ENCODE measurements at regions not wholly inside any gene's neighbourhood (a gene's known extent, or its start where the extent isn't known, plus 50 kb on each side); places are given as distances from the start of the nearest gene placed in this dataset.

DNA sequence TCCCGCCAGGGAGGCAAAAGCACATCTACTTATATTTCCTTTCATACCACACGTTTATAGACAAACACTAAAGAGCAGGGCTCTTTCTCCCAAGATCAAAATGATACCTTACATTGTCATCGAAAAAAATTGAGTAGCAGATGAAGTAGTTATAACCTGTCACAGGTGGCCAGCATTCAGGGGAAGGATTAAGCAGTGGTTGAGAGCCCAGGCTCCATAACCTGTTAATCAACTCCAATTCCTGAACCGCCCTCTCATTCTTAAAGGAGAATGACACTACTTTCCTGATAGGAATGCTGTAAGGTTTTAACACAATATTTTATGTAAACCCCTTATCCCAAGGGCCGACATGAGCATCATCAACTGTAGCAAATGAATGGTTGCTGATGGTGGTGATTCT, 268.9 kb upstream of the KCNIP4 start (continued):
- no peak for TF ChIP-seq ZNF529 (tag by site-specific recombination; IDR thresholded peaks at IDR 0.05; ENCODE audit: insufficient replicate concordance)
- TF ChIP-seq GLI2 (tag by site-specific recombination; IDR thresholded peaks at IDR 0.05; ENCODE audit: borderline replicate concordance, low read depth) = no peak
- no peak for TF ChIP-seq KLF16 (tag by site-specific recombination; IDR thresholded peaks at IDR 0.05)
- no peak for TF ChIP-seq ZNF202 (tag by site-specific recombination; IDR thresholded peaks at IDR 0.05; ENCODE audit: borderline replicate concordance)

GRCh38 chr4:22216278-22216677, 267.7 kb upstream of the KCNIP4 start:
- H3K36me3 ChIP-seq (ENCODE audit: control insufficient read depth in 2 of 2, insufficient read depth in 1 of 2, low read length in 2 of 2) = no peaks in the 10 kb centered on the region
- H3K9me3 ChIP-seq (ENCODE audit: control insufficient read depth, insufficient read depth, low read depth, low read length) = no peaks in the 10 kb centered on the region
- POLR2A ChIA-PET = no interaction called here
- no peak overlapping the region for H3K4me3 ChIP-seq (ENCODE audit: low read depth, low read length)
- H3K4me1 ChIP-seq (ENCODE audit: control insufficient read depth, insufficient read depth, low read length) = no peaks in the 10 kb centered on the region
- CTCF ChIA-PET = no interaction called here
- TF ChIP-seq YY2 (tag by site-specific recombination; IDR thresholded peaks at IDR 0.05) = no peak
- TF ChIP-seq, protein P1, sequence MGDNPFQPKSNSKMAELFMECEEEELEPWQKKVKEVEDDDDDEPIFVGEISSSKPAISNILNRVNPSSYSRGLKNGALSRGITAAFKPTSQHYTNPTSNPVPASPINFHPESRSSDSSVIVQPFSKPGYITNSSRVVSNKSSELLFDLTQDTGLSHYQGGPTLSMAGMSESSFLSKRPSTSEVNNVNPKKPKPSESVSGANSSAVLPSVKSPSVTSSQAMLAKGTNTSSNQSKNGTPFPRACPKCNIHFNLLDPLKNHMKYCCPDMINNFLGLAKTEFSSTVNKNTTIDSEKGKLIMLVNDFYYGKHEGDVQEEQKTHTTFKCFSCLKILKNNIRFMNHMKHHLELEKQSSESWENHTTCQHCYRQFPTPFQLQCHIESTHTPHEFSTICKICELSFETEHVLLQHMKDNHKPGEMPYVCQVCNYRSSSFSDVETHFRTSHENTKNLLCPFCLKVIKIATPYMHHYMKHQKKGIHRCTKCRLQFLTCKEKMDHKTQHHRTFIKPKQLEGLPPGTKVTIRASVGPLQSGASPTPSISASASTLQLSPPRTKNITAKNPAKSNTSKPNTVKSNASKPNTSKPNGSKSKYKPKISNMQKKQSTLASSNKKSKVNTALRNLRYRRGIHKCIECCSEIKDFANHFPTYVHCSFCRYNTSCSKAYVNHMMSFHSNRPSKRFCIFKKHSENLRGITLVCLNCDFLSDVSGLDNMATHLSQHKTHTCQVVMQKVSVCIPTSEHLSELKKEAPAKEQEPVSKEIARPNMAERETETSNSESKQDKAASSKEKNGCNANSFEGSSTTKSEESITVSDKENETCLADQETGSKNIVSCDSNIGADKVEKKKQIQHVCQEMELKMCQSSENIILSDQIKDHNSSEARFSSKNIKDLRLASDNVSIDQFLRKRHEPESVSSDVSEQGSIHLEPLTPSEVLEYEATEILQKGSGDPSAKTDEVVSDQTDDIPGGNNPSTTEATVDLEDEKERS (tag by site-specific recombination; IDR thresholded peaks at IDR 0.05) = no peak
- TF ChIP-seq, protein P2, sequence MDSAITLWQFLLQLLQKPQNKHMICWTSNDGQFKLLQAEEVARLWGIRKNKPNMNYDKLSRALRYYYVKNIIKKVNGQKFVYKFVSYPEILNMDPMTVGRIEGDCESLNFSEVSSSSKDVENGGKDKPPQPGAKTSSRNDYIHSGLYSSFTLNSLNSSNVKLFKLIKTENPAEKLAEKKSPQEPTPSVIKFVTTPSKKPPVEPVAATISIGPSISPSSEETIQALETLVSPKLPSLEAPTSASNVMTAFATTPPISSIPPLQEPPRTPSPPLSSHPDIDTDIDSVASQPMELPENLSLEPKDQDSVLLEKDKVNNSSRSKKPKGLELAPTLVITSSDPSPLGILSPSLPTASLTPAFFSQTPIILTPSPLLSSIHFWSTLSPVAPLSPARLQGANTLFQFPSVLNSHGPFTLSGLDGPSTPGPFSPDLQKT (IDR thresholded peaks at IDR 0.05; ENCODE audit: borderline replicate concordance, low read depth, low read length) = no peak
- TF ChIP-seq, protein P3, sequence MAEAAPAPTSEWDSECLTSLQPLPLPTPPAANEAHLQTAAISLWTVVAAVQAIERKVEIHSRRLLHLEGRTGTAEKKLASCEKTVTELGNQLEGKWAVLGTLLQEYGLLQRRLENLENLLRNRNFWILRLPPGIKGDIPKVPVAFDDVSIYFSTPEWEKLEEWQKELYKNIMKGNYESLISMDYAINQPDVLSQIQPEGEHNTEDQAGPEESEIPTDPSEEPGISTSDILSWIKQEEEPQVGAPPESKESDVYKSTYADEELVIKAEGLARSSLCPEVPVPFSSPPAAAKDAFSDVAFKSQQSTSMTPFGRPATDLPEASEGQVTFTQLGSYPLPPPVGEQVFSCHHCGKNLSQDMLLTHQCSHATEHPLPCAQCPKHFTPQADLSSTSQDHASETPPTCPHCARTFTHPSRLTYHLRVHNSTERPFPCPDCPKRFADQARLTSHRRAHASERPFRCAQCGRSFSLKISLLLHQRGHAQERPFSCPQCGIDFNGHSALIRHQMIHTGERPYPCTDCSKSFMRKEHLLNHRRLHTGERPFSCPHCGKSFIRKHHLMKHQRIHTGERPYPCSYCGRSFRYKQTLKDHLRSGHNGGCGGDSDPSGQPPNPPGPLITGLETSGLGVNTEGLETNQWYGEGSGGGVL (tag by site-specific recombination; IDR thresholded peaks at IDR 0.05) = no peak
- H3K27ac ChIP-seq (ENCODE audit: extremely low read depth, low read depth, low read length) = no peak overlapping the region

GRCh38 chr4:22215084-22215483, 266.5 kb upstream of the KCNIP4 start:
- no peak for TF ChIP-seq OVOL3 (tag by site-specific recombination; IDR thresholded peaks at IDR 0.05)
- TF ChIP-seq ZNF214 (tag by site-specific recombination; IDR thresholded peaks at IDR 0.05; ENCODE audit: borderline replicate concordance) = no peak
- TF ChIP-seq KLF16 (tag by site-specific recombination; IDR thresholded peaks at IDR 0.05) = no peak
- TF ChIP-seq ZNF404 (tag by site-specific recombination; IDR thresholded peaks at IDR 0.05) = no peak
- TF ChIP-seq KLF17 (tag by site-specific recombination; IDR thresholded peaks at IDR 0.05) = no peak
- TF ChIP-seq ZNF664 (tag by site-specific recombination; IDR thresholded peaks at IDR 0.05) = no peak
- TF ChIP-seq CTCF (tag by site-specific recombination; IDR thresholded peaks at IDR 0.05) = no peak
- TF ChIP-seq SP3 (tag by site-specific recombination; IDR thresholded peaks at IDR 0.05) = no peak
- TF ChIP-seq ZNF707 (tag by site-specific recombination; IDR thresholded peaks at IDR 0.05) = no peak
- no peak for TF ChIP-seq ZXDB (tag by site-specific recombination; IDR thresholded peaks at IDR 0.05)
- no peak for TF ChIP-seq ZNF548 (tag by site-specific recombination; IDR thresholded peaks at IDR 0.05)
- TF ChIP-seq ZBTB8A (tag by site-specific recombination; IDR thresholded peaks at IDR 0.05) = no peak
- TF ChIP-seq ZNF473 (tag by site-specific recombination; IDR thresholded peaks at IDR 0.05) = no peak
- TF ChIP-seq ZNF449 (tag by site-specific recombination; IDR thresholded peaks at IDR 0.05) = no peak
- no peaks in the 10 kb centered on the region for H3K9me3 ChIP-seq (ENCODE audit: control insufficient read depth, insufficient read depth, low read depth, low read length)
- no peaks in the 10 kb centered on the region for H3K4me1 ChIP-seq (ENCODE audit: control insufficient read depth, insufficient read depth, low read length)
- H3K36me3 ChIP-seq (ENCODE audit: control insufficient read depth in 2 of 2, insufficient read depth in 1 of 2, low read length in 2 of 2) = no peaks in the 10 kb centered on the region
- CTCF ChIA-PET = interaction anchor here (1.2 kb wide), 1 partner anchor 22 kb away, joined by 3 read pairs; no protein-coding TSS in a partner anchor
- no peak overlapping the region for H3K4me3 ChIP-seq (ENCODE audit: low read depth, low read length)
- no peak overlapping the region for H3K27ac ChIP-seq (ENCODE audit: extremely low read depth, low read depth, low read length)
- POLR2A ChIA-PET = no interaction called here

All from HEK293 (cell line).